ENCODE measurements at regions not wholly inside any gene's neighbourhood (a gene's known extent, or its start where the extent isn't known, plus 50 kb on each side); places are given as distances from the start of the nearest gene placed in this dataset.

GRCh38 chr10:3711918-3712317 lies 73.1 kb downstream of the KLF6 start:
- H3K27ac ChIP-seq: no peak overlapping the region
- TF ChIP-seq CTCF (IDR thresholded peaks at IDR 0.05) (no peak), ZFX (IDR thresholded peaks at IDR 0.05; ENCODE audit: borderline replicate concordance) (no peak)

- H3K27ac ChIP-seq: no peak overlapping the region
- TF ChIP-seq CTCF (IDR thresholded peaks at IDR 0.05): no peak
- no peak for TF ChIP-seq ZFX (IDR thresholded peaks at IDR 0.05; ENCODE audit: borderline replicate concordance)
These were observed 74.2 kb downstream of the KLF6 start for GRCh38 chr10:3710764-3711163.

- H3K27ac ChIP-seq: no peak overlapping the region
- TF ChIP-seq ZFX (IDR thresholded peaks at IDR 0.05; ENCODE audit: borderline replicate concordance): no peak
- no peak for TF ChIP-seq CTCF (IDR thresholded peaks at IDR 0.05)
These were observed 75.5 kb downstream of the KLF6 start for GRCh38 chr10:3709456-3710060.

GRCh38 chr10:3708852-3709251 lies 76.2 kb downstream of the KLF6 start:
- no peak overlapping the region for H3K27ac ChIP-seq
- TF ChIP-seq ZFX (IDR thresholded peaks at IDR 0.05; ENCODE audit: borderline replicate concordance) (no peak), CTCF (IDR thresholded peaks at IDR 0.05) (no peak)

- TF ChIP-seq CTCF (IDR thresholded peaks at IDR 0.05) (no peak), ZFX (IDR thresholded peaks at IDR 0.05; ENCODE audit: borderline replicate concordance) (no peak)
- H3K27ac ChIP-seq: no peak overlapping the region
These were observed 80.3 kb downstream of the KLF6 start for GRCh38 chr10:3704565-3705325.

- TF ChIP-seq CTCF (IDR thresholded peaks at IDR 0.05): no peak
- TF ChIP-seq ZFX (IDR thresholded peaks at IDR 0.05; ENCODE audit: borderline replicate concordance): no peak
- no peak overlapping the region for H3K27ac ChIP-seq
These were observed 82.4 kb downstream of the KLF6 start for GRCh38 chr10:3702569-3702968.

GRCh38 chr10:3702056-3702546 lies 82.9 kb downstream of the KLF6 start:
- TF ChIP-seq ZFX (IDR thresholded peaks at IDR 0.05; ENCODE audit: borderline replicate concordance) (no peak), CTCF (IDR thresholded peaks at IDR 0.05) (no peak)
- H3K27ac ChIP-seq: no peak overlapping the region

All from 22Rv1 (cell line).